Ishikawa (cell line): ENCODE measurements at regions not wholly inside any gene's neighbourhood (a gene's known extent, or its start where the extent isn't known, plus 50 kb on each side); places are given as distances from the start of the nearest gene placed in this dataset.

Experiments used
- CEBPB ChIP-seq: IDR thresholded peaks from 2 replicates; pipeline ENCODE4 v1.6.1; 2012
- CREB1 ChIP-seq: IDR thresholded peaks from 2 replicates; pipeline ENCODE4 v1.6.1; 2012; ENCODE audit warnings: low read depth
- EGR1 ChIP-seq: IDR thresholded peaks from 2 replicates; pipeline ENCODE4 v1.6.1; 2012
- EP300 ChIP-seq: IDR thresholded peaks from 2 replicates; pipeline ENCODE4 v1.6.1; 2012; ENCODE audit warnings: borderline replicate concordance
- FOXM1 ChIP-seq: IDR thresholded peaks from 2 replicates; pipeline ENCODE4 v1.6.1; 2012; ENCODE audit warnings: low read depth, borderline replicate concordance
- MAX ChIP-seq: IDR thresholded peaks from 2 replicates; pipeline ENCODE4 v1.6.1; 2012
- NFIC ChIP-seq: IDR thresholded peaks from 2 replicates; pipeline ENCODE4 v1.6.1; 2012
- RAD21 ChIP-seq: IDR thresholded peaks from 2 replicates; pipeline ENCODE4 v1.6.1; 2012; ENCODE audit warnings: low read depth
- REST ChIP-seq: IDR thresholded peaks from 2 replicates; pipeline ENCODE4 v1.6.1; 2012; ENCODE audit warnings: low read depth, mild to moderate bottlenecking
- TAF1 ChIP-seq: IDR thresholded peaks from 2 replicates; pipeline ENCODE4 v1.6.1; 2012; ENCODE audit warnings: low read depth, mild to moderate bottlenecking
- TCF12 ChIP-seq: IDR thresholded peaks from 2 replicates; pipeline ENCODE4 v1.6.1; 2012; ENCODE audit warnings: low read depth
- TEAD4 ChIP-seq: IDR thresholded peaks from 2 replicates; pipeline ENCODE4 v1.6.1; 2012
- USF1 ChIP-seq: IDR thresholded peaks from 2 replicates; pipeline ENCODE4 v1.6.1; 2012
- YY1 ChIP-seq: IDR thresholded peaks from 2 replicates; pipeline ENCODE4 v1.6.1; 2012; ENCODE audit warnings: low read depth
- ZBTB7A ChIP-seq: IDR thresholded peaks from 2 replicates; pipeline ENCODE4 v1.6.1; 2012; ENCODE audit warnings: low read depth

- TF ChIP-seq CREB1, result no peak
- no peak for TF ChIP-seq FOXM1
- TF ChIP-seq TCF12, result no peak
- no peak for TF ChIP-seq TEAD4
- TF ChIP-seq USF1, result no peak
- TF ChIP-seq RAD21, result no peak
- TF ChIP-seq EGR1, result no peak
- TF ChIP-seq YY1, result no peak
- TF ChIP-seq ZBTB7A, result no peak
- TF ChIP-seq MAX, result no peak
- no peak for TF ChIP-seq CEBPB
- TF ChIP-seq NFIC, result no peak
- TF ChIP-seq REST, result no peak
- no peak for TF ChIP-seq TAF1
- TF ChIP-seq EP300, result no peak
These were observed 286.4 kb downstream of the BAMBI start for GRCh38 chr10:28963539-28964221.

GRCh38 chr10:28965937-28966336, 288.6 kb downstream of the BAMBI start:
- TF ChIP-seq REST (no peak), NFIC (no peak), CEBPB (no peak), TEAD4 (no peak), MAX (no peak), RAD21 (no peak), FOXM1 (no peak)

GRCh38 chr10:28967031-28967430, 289.7 kb downstream of the BAMBI start:
- no peak for TF ChIP-seq REST
- TF ChIP-seq NFIC, result no peak
- no peak for TF ChIP-seq YY1

GRCh38 chr10:28969413-28969812, 292.1 kb downstream of the BAMBI start:
- TF ChIP-seq TAF1 (no peak), CREB1 (no peak), YY1 (no peak), FOXM1 (no peak), CEBPB (no peak)

- TF ChIP-seq MAX (no peak), YY1 (no peak), NFIC (no peak), FOXM1 (no peak)
These were observed 292.9 kb downstream of the BAMBI start for GRCh38 chr10:28970231-28970630.

GRCh38 chr10:28971255-28971654, 293.9 kb downstream of the BAMBI start:
- TF ChIP-seq YY1 (no peak), MAX (no peak)
